ENCODE measurements at regions not wholly inside any gene's neighbourhood (a gene's known extent, or its start where the extent isn't known, plus 50 kb on each side); places are given as distances from the start of the nearest gene placed in this dataset.

DNA sequence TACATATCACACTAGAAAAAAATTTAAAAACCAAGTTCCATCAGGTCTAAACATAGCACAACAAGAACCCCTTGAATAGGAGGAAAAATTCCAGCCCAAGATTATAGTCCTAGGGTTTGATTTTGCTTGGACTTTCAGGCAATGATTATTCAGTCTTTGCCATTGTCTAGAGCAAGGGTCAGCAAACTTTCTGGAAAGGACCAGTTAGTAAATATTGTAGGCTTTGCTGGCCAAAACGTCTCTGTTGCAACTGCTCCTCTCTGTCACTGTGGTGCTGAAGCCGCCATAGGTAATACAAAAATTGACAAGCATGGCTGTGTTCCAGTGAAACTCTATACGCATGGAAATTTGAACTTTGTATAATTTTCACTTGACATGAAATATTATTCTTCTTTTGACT lies 95.5 kb upstream of the UBAC2 start:
- H3K36me3 Mint-ChIP-seq (ENCODE audit: insufficient read depth, unreplicated experiment): no peaks in the 10 kb centered on the region
- BruUV-seq (replicated peaks): no TSS peak
- DNase-seq: no peak
- TF ChIP-seq, protein P1, sequence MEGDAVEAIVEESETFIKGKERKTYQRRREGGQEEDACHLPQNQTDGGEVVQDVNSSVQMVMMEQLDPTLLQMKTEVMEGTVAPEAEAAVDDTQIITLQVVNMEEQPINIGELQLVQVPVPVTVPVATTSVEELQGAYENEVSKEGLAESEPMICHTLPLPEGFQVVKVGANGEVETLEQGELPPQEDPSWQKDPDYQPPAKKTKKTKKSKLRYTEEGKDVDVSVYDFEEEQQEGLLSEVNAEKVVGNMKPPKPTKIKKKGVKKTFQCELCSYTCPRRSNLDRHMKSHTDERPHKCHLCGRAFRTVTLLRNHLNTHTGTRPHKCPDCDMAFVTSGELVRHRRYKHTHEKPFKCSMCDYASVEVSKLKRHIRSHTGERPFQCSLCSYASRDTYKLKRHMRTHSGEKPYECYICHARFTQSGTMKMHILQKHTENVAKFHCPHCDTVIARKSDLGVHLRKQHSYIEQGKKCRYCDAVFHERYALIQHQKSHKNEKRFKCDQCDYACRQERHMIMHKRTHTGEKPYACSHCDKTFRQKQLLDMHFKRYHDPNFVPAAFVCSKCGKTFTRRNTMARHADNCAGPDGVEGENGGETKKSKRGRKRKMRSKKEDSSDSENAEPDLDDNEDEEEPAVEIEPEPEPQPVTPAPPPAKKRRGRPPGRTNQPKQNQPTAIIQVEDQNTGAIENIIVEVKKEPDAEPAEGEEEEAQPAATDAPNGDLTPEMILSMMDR (IDR thresholded peaks at IDR 0.05; ENCODE audit: unreplicated experiment): no peak
- no peaks in the 10 kb centered on the region for H3K9me3 Mint-ChIP-seq (ENCODE audit: low read depth, unreplicated experiment)
- H3K4me3 Mint-ChIP-seq (ENCODE audit: low read depth, unreplicated experiment): no peak overlapping the region
- H3K27ac Mint-ChIP-seq (ENCODE audit: unreplicated experiment): no peak overlapping the region
- no peaks in the 10 kb centered on the region for H3K4me1 Mint-ChIP-seq (ENCODE audit: low read depth, unreplicated experiment)
- H3K27me3 Mint-ChIP-seq (ENCODE audit: unreplicated experiment): no peaks in the 10 kb centered on the region
- intact Hi-C loops (cut with micrococcal nuclease; ENCODE audit: unreplicated experiment): no loop called here
- CTCF ChIA-PET: no interaction called here

DNA sequence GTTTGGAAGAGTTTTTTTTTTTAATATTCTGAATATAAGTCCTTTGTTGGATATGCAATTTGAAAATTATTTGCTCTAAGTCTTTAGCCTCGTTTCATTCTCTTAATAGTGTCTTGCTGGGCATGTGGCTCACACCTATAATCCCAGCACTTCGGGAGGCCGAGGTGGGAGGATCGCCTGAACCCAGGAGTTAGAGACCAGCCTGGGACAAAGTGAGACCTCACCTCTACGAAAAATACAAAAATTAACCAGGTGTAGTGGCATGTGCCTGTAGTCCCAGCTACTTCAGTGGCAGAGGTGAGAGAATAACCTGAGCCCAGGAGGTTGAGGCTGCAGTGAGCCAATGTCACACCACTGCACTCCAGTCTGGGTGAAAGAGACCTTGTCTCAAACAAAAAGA lies 87.3 kb upstream of the UBAC2 start:
- Mint-ChIP-seq H3K36me3 (ENCODE audit: insufficient read depth, unreplicated experiment) (no peaks in the 10 kb centered on the region), H3K9me3 (ENCODE audit: low read depth, unreplicated experiment) (no peaks in the 10 kb centered on the region), H3K4me3 (ENCODE audit: low read depth, unreplicated experiment) (no peak overlapping the region), H3K4me1 (ENCODE audit: low read depth, unreplicated experiment) (no peaks in the 10 kb centered on the region), H3K27me3 (ENCODE audit: unreplicated experiment) (no peaks in the 10 kb centered on the region), H3K27ac (ENCODE audit: unreplicated experiment) (no peak overlapping the region)
- no peak for DNase-seq
- TF ChIP-seq, protein P1 (IDR thresholded peaks at IDR 0.05; ENCODE audit: unreplicated experiment): no peak
- intact Hi-C loops (cut with micrococcal nuclease; ENCODE audit: unreplicated experiment): no loop called here
- BruUV-seq (replicated peaks): no TSS peak
- CTCF ChIA-PET: interaction anchor here (0.7 kb wide), 1 partner anchor 297 kb away, joined by 3 read pairs; no protein-coding TSS in a partner anchor

DNA sequence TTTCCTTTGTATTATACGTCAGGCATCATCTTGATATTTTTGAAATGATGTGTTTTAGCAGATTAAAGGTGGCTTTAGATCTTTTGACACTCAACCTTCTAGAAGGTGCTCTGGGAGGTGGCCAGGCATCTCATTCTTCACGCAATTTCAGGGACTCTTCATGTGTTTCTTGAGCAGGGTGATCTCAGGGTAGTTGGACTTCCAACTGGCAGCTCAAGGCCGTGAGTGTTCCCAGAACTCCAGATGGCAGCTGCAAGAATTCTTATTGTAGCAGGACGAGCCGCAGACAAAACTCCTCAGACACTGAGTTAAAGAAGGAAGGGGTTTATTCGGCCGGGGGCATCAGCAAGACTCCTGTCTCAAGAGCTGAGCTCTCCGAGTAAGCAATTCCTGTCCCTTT lies 82.5 kb upstream of the UBAC2 start:
- no peak for DNase-seq
- H3K36me3 Mint-ChIP-seq (ENCODE audit: insufficient read depth, unreplicated experiment): no peaks in the 10 kb centered on the region
- CTCF ChIA-PET: no interaction called here
- H3K4me3 Mint-ChIP-seq (ENCODE audit: low read depth, unreplicated experiment): no peak overlapping the region
- H3K9me3 Mint-ChIP-seq (ENCODE audit: low read depth, unreplicated experiment): no peaks in the 10 kb centered on the region
- no peaks in the 10 kb centered on the region for H3K4me1 Mint-ChIP-seq (ENCODE audit: low read depth, unreplicated experiment)
- TF ChIP-seq, protein P1 (IDR thresholded peaks at IDR 0.05; ENCODE audit: unreplicated experiment): no peak
- BruUV-seq (replicated peaks): no TSS peak
- H3K27ac Mint-ChIP-seq (ENCODE audit: unreplicated experiment): no peak overlapping the region
- intact Hi-C loops (cut with micrococcal nuclease; ENCODE audit: unreplicated experiment): no loop called here
- H3K27me3 Mint-ChIP-seq (ENCODE audit: unreplicated experiment): no peaks in the 10 kb centered on the region

DNA sequence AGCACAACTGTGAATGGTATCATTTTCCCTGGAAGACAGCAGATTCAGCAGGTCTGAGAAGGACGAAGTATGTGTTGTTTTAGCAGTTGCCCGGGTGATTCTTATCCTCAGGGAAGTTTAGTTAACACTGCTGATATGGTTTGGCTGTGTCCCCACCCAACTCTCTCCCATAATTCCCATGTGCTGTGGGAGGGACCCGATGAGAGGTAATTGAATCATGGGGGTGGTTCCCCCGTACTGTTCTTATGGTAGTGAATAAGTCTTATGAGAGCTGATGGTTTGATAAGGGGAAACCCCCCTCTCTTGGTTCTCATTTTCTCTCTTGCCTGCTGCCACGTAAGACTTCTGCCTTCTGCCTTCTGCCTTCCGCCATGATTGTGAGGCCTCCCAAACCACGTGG lies 81.0 kb upstream of the UBAC2 start:
- Mint-ChIP-seq H3K27ac (ENCODE audit: unreplicated experiment) (no peak overlapping the region), H3K9me3 (ENCODE audit: low read depth, unreplicated experiment) (no peaks in the 10 kb centered on the region), H3K27me3 (ENCODE audit: unreplicated experiment) (no peaks in the 10 kb centered on the region), H3K4me3 (ENCODE audit: low read depth, unreplicated experiment) (no peak overlapping the region), H3K4me1 (ENCODE audit: low read depth, unreplicated experiment) (no peaks in the 10 kb centered on the region), H3K36me3 (ENCODE audit: insufficient read depth, unreplicated experiment) (no peaks in the 10 kb centered on the region)
- no peak for DNase-seq
- TF ChIP-seq, protein P1 (IDR thresholded peaks at IDR 0.05; ENCODE audit: unreplicated experiment): no peak
- CTCF ChIA-PET: no interaction called here
- no TSS peak for BruUV-seq (replicated peaks)
- intact Hi-C loops (cut with micrococcal nuclease; ENCODE audit: unreplicated experiment): no loop called here

DNA sequence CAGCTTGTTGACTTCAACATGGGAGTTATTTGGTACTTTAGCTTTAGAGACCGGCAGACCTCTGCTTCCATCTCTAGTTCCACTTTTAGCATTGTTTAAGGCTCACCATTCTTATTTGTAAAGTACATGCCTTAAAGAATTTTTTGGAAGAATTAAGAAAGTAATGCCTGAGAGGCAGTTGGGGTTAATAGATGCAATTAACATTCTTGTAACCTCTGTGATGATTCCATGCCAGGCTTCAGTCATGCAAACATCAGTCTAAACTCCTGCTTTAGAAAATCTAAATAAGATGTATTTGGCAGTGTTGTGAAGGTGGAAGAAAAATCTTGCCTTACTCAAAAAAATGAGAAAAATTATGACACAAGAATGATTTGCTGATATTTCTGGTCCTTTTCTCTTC lies 79.9 kb upstream of the UBAC2 start:
- H3K4me3 Mint-ChIP-seq (ENCODE audit: low read depth, unreplicated experiment): no peak overlapping the region
- no peak for DNase-seq
- H3K9me3 Mint-ChIP-seq (ENCODE audit: low read depth, unreplicated experiment): no peaks in the 10 kb centered on the region
- no peaks in the 10 kb centered on the region for H3K27me3 Mint-ChIP-seq (ENCODE audit: unreplicated experiment)
- BruUV-seq (replicated peaks): no TSS peak
- H3K27ac Mint-ChIP-seq (ENCODE audit: unreplicated experiment): no peak overlapping the region
- intact Hi-C loops (cut with micrococcal nuclease; ENCODE audit: unreplicated experiment): no loop called here
- no peaks in the 10 kb centered on the region for H3K4me1 Mint-ChIP-seq (ENCODE audit: low read depth, unreplicated experiment)
- CTCF ChIA-PET: no interaction called here
- H3K36me3 Mint-ChIP-seq (ENCODE audit: insufficient read depth, unreplicated experiment): no peaks in the 10 kb centered on the region
- TF ChIP-seq, protein P1 (IDR thresholded peaks at IDR 0.05; ENCODE audit: unreplicated experiment): no peak

All from Calu3 (cell line).